SK-N-SH (cell line): ENCODE measurements at regions not wholly inside any gene's neighbourhood (a gene's known extent, or its start where the extent isn't known, plus 50 kb on each side); places are given as distances from the start of the nearest gene placed in this dataset.

Experiments
- CTCF ChIP-seq: fragments of 200-600 bp; sonication (generic); IDR thresholded peaks from 2 replicates; pipeline ENCODE4 v1.6.1; 2017; ENCODE audit warnings: antibody characterized with exemption, mild to moderate bottlenecking, moderate library complexity
- RFX5 ChIP-seq: IDR thresholded peaks from 2 replicates; pipeline ENCODE4 v1.6.1; 2012; ENCODE audit warnings: mild to moderate bottlenecking, improper control_type of control experiment, low read length
- YY1 ChIP-seq: IDR thresholded peaks from 2 replicates; pipeline ENCODE4 v1.4.0; 2012; ENCODE audit warnings: low read depth, mild to moderate bottlenecking

GRCh38 chr15:87727073-87727472 lies 529.5 kb downstream of the NTRK3 start:
- TF ChIP-seq CTCF (no peak), RFX5 (no peak), YY1 (no peak)
